ENCODE measurements at regions not wholly inside any gene's neighbourhood (a gene's known extent, or its start where the extent isn't known, plus 50 kb on each side); places are given as distances from the start of the nearest gene placed in this dataset.

DNA sequence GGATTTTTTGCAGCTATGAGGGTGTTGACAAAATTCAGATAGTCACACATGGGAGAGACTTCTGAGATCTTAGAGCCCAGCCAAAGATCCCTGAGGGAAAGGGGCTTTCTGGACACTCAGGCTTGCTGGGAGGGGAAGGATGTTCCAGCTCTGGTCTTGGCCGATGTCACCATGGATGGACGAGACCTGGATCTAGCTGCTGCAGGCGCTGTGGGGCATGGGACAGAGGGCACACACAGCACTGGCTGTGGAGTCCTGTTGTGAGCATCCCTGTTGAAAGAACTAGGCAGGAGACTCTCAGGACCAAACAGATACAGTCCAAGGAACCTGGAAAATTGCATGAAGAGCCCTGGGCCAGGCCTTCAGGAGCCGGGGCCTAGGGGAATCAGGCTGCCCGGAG, 80.1 kb upstream of the SDK2 start:
- intact Hi-C loops (cut with micrococcal nuclease): no loop called here
- no peak for DNase-seq (ENCODE audit: unreplicated experiment)

DNA sequence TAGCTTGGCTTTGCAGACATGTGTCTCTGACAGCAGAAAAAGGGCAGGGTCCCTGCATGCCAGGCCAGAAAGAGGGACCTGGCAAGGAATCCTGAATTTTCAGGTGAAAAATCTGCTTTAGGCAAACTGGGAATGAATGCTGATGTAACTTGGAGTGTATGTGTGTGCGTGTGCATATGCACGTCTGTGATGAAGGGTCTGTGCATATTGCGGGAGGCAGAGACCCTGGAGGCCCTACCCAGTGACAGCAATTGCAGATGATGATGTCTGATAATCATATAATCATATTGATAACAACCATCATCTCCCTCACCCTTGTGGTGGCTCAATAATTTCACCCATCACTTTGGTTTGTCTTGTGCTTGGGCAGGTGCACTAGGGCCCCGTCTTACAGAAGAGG, 80.7 kb upstream of the SDK2 start:
- Mint-ChIP-seq H3K27me3 (ENCODE audit: insufficient read depth, unreplicated experiment) (peaks cover 75% of the 10 kb centered on the region), H3K4me1 (ENCODE audit: insufficient read depth, unreplicated experiment) (no peaks in the 10 kb centered on the region)
- POLR2A ChIA-PET: no interaction called here

More for the DNA sequence above, 80.1 kb upstream of the SDK2 start:
- Mint-ChIP-seq H3K4me1 (ENCODE audit: insufficient read depth, unreplicated experiment) (no peaks in the 10 kb centered on the region), H3K9me3 (ENCODE audit: unreplicated experiment) (no peaks in the 10 kb centered on the region), H3K4me3 (ENCODE audit: unreplicated experiment) (no peak overlapping the region), H3K36me3 (ENCODE audit: insufficient read depth, unreplicated experiment) (no peaks in the 10 kb centered on the region), H3K27ac (ENCODE audit: low read depth, unreplicated experiment) (no peak overlapping the region), H3K27me3 (ENCODE audit: insufficient read depth, unreplicated experiment) (peaks cover 71% of the 10 kb centered on the region)
- TF ChIP-seq, protein P1, sequence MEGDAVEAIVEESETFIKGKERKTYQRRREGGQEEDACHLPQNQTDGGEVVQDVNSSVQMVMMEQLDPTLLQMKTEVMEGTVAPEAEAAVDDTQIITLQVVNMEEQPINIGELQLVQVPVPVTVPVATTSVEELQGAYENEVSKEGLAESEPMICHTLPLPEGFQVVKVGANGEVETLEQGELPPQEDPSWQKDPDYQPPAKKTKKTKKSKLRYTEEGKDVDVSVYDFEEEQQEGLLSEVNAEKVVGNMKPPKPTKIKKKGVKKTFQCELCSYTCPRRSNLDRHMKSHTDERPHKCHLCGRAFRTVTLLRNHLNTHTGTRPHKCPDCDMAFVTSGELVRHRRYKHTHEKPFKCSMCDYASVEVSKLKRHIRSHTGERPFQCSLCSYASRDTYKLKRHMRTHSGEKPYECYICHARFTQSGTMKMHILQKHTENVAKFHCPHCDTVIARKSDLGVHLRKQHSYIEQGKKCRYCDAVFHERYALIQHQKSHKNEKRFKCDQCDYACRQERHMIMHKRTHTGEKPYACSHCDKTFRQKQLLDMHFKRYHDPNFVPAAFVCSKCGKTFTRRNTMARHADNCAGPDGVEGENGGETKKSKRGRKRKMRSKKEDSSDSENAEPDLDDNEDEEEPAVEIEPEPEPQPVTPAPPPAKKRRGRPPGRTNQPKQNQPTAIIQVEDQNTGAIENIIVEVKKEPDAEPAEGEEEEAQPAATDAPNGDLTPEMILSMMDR (IDR thresholded peaks at IDR 0.05; ENCODE audit: unreplicated experiment): no peak
- ChIA-PET CTCF (no interaction called here), POLR2A (no interaction called here)
- no TSS peak for BruUV-seq (replicated peaks)

DNA sequence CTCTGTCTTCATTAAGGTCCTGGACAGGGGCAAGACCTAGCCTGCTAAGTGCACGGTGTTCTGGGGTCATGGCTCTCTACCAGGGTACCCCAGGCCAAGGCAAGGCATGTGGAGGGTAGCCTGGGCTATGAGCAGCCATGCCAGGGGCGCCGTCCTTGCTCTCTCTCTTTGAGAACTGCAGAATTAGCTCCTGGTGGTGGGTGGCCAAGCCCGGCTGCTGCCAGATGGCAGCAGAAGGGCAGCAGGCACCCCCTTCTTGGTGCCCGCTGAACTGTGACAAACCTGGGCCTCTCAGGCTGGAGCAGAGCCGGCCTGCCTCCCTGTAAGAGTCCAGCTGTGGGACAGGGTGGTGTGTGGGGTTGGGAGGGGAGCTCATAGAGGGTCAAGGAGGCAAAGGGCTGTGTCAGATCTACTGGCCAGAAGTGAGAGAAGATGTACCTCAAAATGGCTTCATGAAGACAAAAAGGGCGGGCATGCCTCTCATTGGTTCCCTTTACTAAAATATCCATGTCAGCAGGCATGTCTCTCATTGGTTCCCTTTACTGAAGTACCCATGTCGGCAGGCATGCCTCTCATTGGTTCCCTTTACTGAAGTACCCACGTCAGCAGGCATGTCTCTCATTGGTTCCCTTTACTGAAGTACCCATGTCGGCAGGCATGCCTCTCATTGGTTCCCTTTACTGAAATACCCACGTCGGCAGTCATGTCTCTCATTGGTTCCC, 81.7 kb upstream of the SDK2 start:
- POLR2A ChIA-PET: no interaction called here
- DNase-seq (ENCODE audit: unreplicated experiment): no peak
- TF ChIP-seq, protein P1 (IDR thresholded peaks at IDR 0.05; ENCODE audit: unreplicated experiment): no peak
- Mint-ChIP-seq H3K27me3 (ENCODE audit: insufficient read depth, unreplicated experiment) (peaks cover 76% of the 10 kb centered on the region), H3K4me1 (ENCODE audit: insufficient read depth, unreplicated experiment) (no peaks in the 10 kb centered on the region), H3K36me3 (ENCODE audit: insufficient read depth, unreplicated experiment) (no peaks in the 10 kb centered on the region), H3K27ac (ENCODE audit: low read depth, unreplicated experiment) (no peak overlapping the region), H3K4me3 (ENCODE audit: unreplicated experiment) (no peak overlapping the region), H3K9me3 (ENCODE audit: unreplicated experiment) (peaks cover 10% of the 10 kb centered on the region)
- BruUV-seq (replicated peaks): no TSS peak
- intact Hi-C loops (cut with micrococcal nuclease): no loop called here
- CTCF ChIA-PET: no interaction called here

More for the DNA sequence above, 80.7 kb upstream of the SDK2 start:
- no peaks in the 10 kb centered on the region for H3K36me3 Mint-ChIP-seq (ENCODE audit: insufficient read depth, unreplicated experiment)
- H3K4me3 Mint-ChIP-seq (ENCODE audit: unreplicated experiment): no peak overlapping the region
- CTCF ChIA-PET: no interaction called here
- intact Hi-C loops (cut with micrococcal nuclease): no loop called here
- H3K9me3 Mint-ChIP-seq (ENCODE audit: unreplicated experiment): peaks cover under 1% of the 10 kb centered on the region
- no peak for DNase-seq (ENCODE audit: unreplicated experiment)
- no peak overlapping the region for H3K27ac Mint-ChIP-seq (ENCODE audit: low read depth, unreplicated experiment)
- BruUV-seq (replicated peaks): no TSS peak
- TF ChIP-seq, protein P1 (IDR thresholded peaks at IDR 0.05; ENCODE audit: unreplicated experiment): no peak

DNA sequence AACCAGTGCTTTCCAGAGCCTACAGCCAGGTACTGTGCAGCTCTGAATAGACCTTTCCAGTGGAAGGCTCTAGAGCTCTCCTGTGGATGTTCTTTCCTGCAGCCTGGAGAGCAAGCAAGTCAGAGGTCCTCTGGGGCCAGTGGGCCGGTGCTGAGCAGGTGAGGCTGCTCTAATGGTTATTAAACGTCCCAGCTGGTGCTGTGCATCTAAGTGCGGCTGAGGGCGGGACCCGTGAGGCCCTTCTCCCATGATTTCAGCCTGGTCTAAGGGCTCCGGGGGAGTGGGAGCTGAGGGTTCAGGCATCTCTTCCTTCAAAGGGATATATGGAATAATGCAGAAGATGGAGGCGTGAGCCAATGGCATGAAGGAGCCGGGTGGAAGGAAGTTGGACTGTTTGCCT, 83.7 kb upstream of the SDK2 start:
- intact Hi-C loops (cut with micrococcal nuclease): no loop called here
- CTCF ChIA-PET: no interaction called here
- Mint-ChIP-seq H3K9me3 (ENCODE audit: unreplicated experiment) (peaks cover 14% of the 10 kb centered on the region), H3K36me3 (ENCODE audit: insufficient read depth, unreplicated experiment) (no peaks in the 10 kb centered on the region), H3K27me3 (ENCODE audit: insufficient read depth, unreplicated experiment) (peaks cover 76% of the 10 kb centered on the region), H3K4me1 (ENCODE audit: insufficient read depth, unreplicated experiment) (no peaks in the 10 kb centered on the region), H3K4me3 (ENCODE audit: unreplicated experiment) (no peak overlapping the region), H3K27ac (ENCODE audit: low read depth, unreplicated experiment) (no peak overlapping the region)
- no TSS peak for BruUV-seq (replicated peaks)
- no peak for DNase-seq (ENCODE audit: unreplicated experiment)
- POLR2A ChIA-PET: no interaction called here
- TF ChIP-seq, protein P1 (IDR thresholded peaks at IDR 0.05; ENCODE audit: unreplicated experiment): no peak
